Small intestine (tissue), 7 donors: ENCODE measurements at regions not wholly inside any gene's neighbourhood (a gene's known extent, or its start where the extent isn't known, plus 50 kb on each side); places are given as distances from the start of the nearest gene placed in this dataset.

Experiments
- DNase-seq, 2 donors: peaks; one replicate each; pipeline versions ENCODE4 v3.0.0 to v3.0.0-alpha.2; 2013
- FAIRE-seq: peaks from 2 replicates; lab custom pipeline; 2012; peaks lifted over from hg19 to GRCh38; lab: Jason Lieb, UNC
- H3K27ac ChIP-seq, 3 donors: one replicate each; pipeline ENCODE4 v1.5.1; 2013; ENCODE audit warnings: low read length in 2 of 3, mild to moderate bottlenecking in 2 of 3, control low read depth in 1 of 3, inconsistent platforms in 1 of 3, low read depth in 1 of 3, moderate library complexity in 1 of 3
- H3K27me3 ChIP-seq, 3 donors: one replicate each; pipeline ENCODE4 v1.6.1; 2013; ENCODE audit warnings: low read length in 3 of 3, inconsistent platforms in 1 of 3; ENCODE audit not compliant: control insufficient read depth in 3 of 3, insufficient read depth in 3 of 3
- H3K36me3 ChIP-seq, 3 donors: one replicate each; pipeline ENCODE4 v1.6.1; 2013; ENCODE audit warnings: low read length in 3 of 3, inconsistent platforms in 1 of 3, low read depth in 1 of 3, mild to moderate bottlenecking in 1 of 3, moderate library complexity in 1 of 3; ENCODE audit not compliant: control insufficient read depth in 3 of 3, insufficient read depth in 2 of 3
- H3K4me1 ChIP-seq, 3 donors: one replicate each; pipeline ENCODE4 v1.6.1; 2013; ENCODE audit warnings: low read length in 2 of 3, inconsistent platforms in 1 of 3, low read depth in 1 of 3, mild to moderate bottlenecking in 1 of 3, moderate library complexity in 1 of 3; ENCODE audit not compliant: control insufficient read depth in 3 of 3, insufficient read depth in 2 of 3
- H3K4me3 ChIP-seq, 3 donors: one replicate each; pipeline ENCODE4 v1.5.1; 2013; ENCODE audit warnings: low read length in 3 of 3, control low read depth in 1 of 3, inconsistent platforms in 1 of 3, low read depth in 1 of 3, mild to moderate bottlenecking in 1 of 3, moderate library complexity in 1 of 3
- H3K9me3 ChIP-seq, 2 donors: one replicate each; pipeline ENCODE4 v1.6.1; 2013; ENCODE audit warnings: low read depth in 1 of 2, low read length in 1 of 2; ENCODE audit not compliant: control insufficient read depth in 2 of 2, insufficient read depth in 1 of 2
- WGBS, 3 donors: extraction: QIAGEN DNeasy Blood & Tissue Kit; methylation state at CpG; one replicate each; pipeline ENCODE4 v1.1.7; 2013; 5-methylcytosine and 5-hydroxymethylcytosine counted together
- donor health status: healthy with polysubstance abuse.
- donor health status: control.
- donor health status: control.
- donor health status: Bipolar disorder and iron deficiency.
- donor health status: healthy.

GRCh38 chr6:97790926-97791590 is 508.0 kb upstream of the MMS22L start:
- Histone ChIP-seq H3K9me3 (peaks cover 0 to 5% of the 10 kb centered on the region in 2 donors), H3K36me3 (no peaks in the 10 kb centered on the region), H3K4me1 (no peaks in the 10 kb centered on the region), H3K27ac (no peak overlapping the region), H3K4me3 (no peak overlapping the region), H3K27me3 (no peaks in the 10 kb centered on the region)
- DNase-seq (no peak), FAIRE-seq (no peak)
- WGBS, 3 donors, result 86 to 91% (median 88%) methylated on average over 20 of the region's 20 CpGs

- H3K4me3 ChIP-seq, result no peak overlapping the region
- FAIRE-seq, result no peak
- no peaks in the 10 kb centered on the region for H3K36me3 ChIP-seq
- H3K27me3 ChIP-seq, result no peaks in the 10 kb centered on the region
- H3K27ac ChIP-seq, result no peak overlapping the region
- DNase-seq, result no peak
- H3K4me1 ChIP-seq, result no peaks in the 10 kb centered on the region
- H3K9me3 ChIP-seq, result no peaks in the 10 kb centered on the region
These were observed 522.6 kb upstream of the MMS22L start for GRCh38 chr6:97805596-97805995.

- Histone ChIP-seq H3K9me3 (no peaks in the 10 kb centered on the region), H3K4me3 (no peak overlapping the region), H3K4me1 (no peaks in the 10 kb centered on the region), H3K27ac (no peak overlapping the region), H3K27me3 (no peaks in the 10 kb centered on the region), H3K36me3 (no peaks in the 10 kb centered on the region)
- DNase-seq, result no peak
- no peak for FAIRE-seq
These were observed 529.9 kb upstream of the MMS22L start for GRCh38 chr6:97812940-97813339.

- Histone ChIP-seq H3K4me1 (no peaks in the 10 kb centered on the region), H3K4me3 (no peak overlapping the region), H3K9me3 (no peaks in the 10 kb centered on the region), H3K27me3 (no peaks in the 10 kb centered on the region), H3K27ac (no peak overlapping the region), H3K36me3 (no peaks in the 10 kb centered on the region)
- FAIRE-seq (no peak), DNase-seq (no peak)
- WGBS, 3 donors, result 71 to 82% (median 79%) methylated on average over 4 of the region's 4 CpGs
These were observed 531.0 kb upstream of the MMS22L start for GRCh38 chr6:97813889-97814567.

GRCh38 chr6:97815301-97815812 is 532.3 kb upstream of the MMS22L start:
- Histone ChIP-seq H3K9me3 (no peaks in the 10 kb centered on the region), H3K27ac (no peak overlapping the region), H3K27me3 (no peaks in the 10 kb centered on the region), H3K36me3 (no peaks in the 10 kb centered on the region), H3K4me1 (no peaks in the 10 kb centered on the region), H3K4me3 (no peak overlapping the region)
- FAIRE-seq, result no peak
- WGBS, 3 donors, result 54 to 72% (median 59%) methylated on average over 2 of the region's 2 CpGs
- DNase-seq, result no peak

DNA sequence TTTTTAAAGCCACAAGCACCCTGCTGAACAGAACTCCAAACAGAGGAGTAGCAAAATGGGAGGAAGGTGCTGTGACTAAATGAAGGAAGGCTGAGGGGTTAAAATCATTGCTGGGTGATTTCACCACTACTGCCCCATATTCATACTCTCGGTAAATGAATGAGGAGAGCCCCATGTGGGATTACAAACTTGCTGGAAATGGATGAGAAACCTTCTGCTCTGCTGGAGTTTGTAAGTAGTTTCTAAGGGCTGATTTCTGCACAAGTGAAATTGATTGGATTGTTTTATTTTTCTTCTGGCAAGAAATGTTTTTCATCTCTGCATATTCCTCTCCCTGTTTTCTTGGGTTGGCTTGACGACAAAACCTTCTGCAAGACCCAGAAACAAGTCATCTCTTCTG is 533.5 kb upstream of the MMS22L start:
- Histone ChIP-seq H3K27me3 (no peaks in the 10 kb centered on the region), H3K4me1 (no peaks in the 10 kb centered on the region), H3K4me3 (no peak overlapping the region), H3K9me3 (no peaks in the 10 kb centered on the region), H3K36me3 (no peaks in the 10 kb centered on the region), H3K27ac (no peak overlapping the region)
- 62 to 80% (median 78%) methylated on average over 2 of the region's 2 CpGs for WGBS, 3 donors
- DNase-seq (no peak), FAIRE-seq (no peak)

GRCh38 chr6:97819710-97820109 is 536.7 kb upstream of the MMS22L start:
- no peak overlapping the region for H3K4me3 ChIP-seq
- H3K36me3 ChIP-seq, result no peaks in the 10 kb centered on the region
- no peak for DNase-seq
- 50 to 70% (median 52%) methylated on average over 3 of the region's 3 CpGs for WGBS, 3 donors
- H3K27ac ChIP-seq, result no peak overlapping the region
- H3K4me1 ChIP-seq, result no peaks in the 10 kb centered on the region
- H3K27me3 ChIP-seq, result no peaks in the 10 kb centered on the region
- no peaks in the 10 kb centered on the region for H3K9me3 ChIP-seq
- no peak for FAIRE-seq

- Histone ChIP-seq H3K27me3 (no peaks in the 10 kb centered on the region), H3K36me3 (no peaks in the 10 kb centered on the region), H3K4me1 (no peaks in the 10 kb centered on the region), H3K4me3 (no peak overlapping the region), H3K27ac (no peak overlapping the region), H3K9me3 (no peaks in the 10 kb centered on the region)
- 90 to 92% (median 91%) methylated on average over 5 of the region's 5 CpGs for WGBS, 3 donors
- FAIRE-seq (no peak), DNase-seq (no peak)
These were observed 537.4 kb upstream of the MMS22L start for GRCh38 chr6:97820400-97820799.
